ENCODE measurements at regions not wholly inside any gene's neighbourhood (a gene's known extent, or its start where the extent isn't known, plus 50 kb on each side); places are given as distances from the start of the nearest gene placed in this dataset.

- no peaks in the 10 kb centered on the region for H3K79me2 ChIP-seq (ENCODE audit: insufficient read depth, low read length)
- H3K36me3 ChIP-seq (ENCODE audit: insufficient read depth, low read length): no peaks in the 10 kb centered on the region
- H3K4me3 ChIP-seq (ENCODE audit: insufficient read depth, low read length): no peak overlapping the region
- no peak overlapping the region for H3K4me2 ChIP-seq (ENCODE audit: insufficient read depth, low read length)
- no peak for DNase-seq (ENCODE audit: insufficient read length, low spot score, missing footprints)
- no peaks in the 10 kb centered on the region for H3K27me3 ChIP-seq (ENCODE audit: insufficient read depth, low read length)
- TF ChIP-seq, protein P1, sequence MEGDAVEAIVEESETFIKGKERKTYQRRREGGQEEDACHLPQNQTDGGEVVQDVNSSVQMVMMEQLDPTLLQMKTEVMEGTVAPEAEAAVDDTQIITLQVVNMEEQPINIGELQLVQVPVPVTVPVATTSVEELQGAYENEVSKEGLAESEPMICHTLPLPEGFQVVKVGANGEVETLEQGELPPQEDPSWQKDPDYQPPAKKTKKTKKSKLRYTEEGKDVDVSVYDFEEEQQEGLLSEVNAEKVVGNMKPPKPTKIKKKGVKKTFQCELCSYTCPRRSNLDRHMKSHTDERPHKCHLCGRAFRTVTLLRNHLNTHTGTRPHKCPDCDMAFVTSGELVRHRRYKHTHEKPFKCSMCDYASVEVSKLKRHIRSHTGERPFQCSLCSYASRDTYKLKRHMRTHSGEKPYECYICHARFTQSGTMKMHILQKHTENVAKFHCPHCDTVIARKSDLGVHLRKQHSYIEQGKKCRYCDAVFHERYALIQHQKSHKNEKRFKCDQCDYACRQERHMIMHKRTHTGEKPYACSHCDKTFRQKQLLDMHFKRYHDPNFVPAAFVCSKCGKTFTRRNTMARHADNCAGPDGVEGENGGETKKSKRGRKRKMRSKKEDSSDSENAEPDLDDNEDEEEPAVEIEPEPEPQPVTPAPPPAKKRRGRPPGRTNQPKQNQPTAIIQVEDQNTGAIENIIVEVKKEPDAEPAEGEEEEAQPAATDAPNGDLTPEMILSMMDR (IDR thresholded peaks at IDR 0.05; ENCODE audit: extremely low read depth, low read depth, low read length): no peak
- H2AFZ ChIP-seq (ENCODE audit: low read length): no peak overlapping the region
- no peaks in the 10 kb centered on the region for H3K4me1 ChIP-seq (ENCODE audit: insufficient read depth, low read length)
- no peaks in the 10 kb centered on the region for H4K20me1 ChIP-seq (ENCODE audit: insufficient read depth, low read length)
- H3K9me3 ChIP-seq (ENCODE audit: low read depth, low read length): no peaks in the 10 kb centered on the region
- no peak overlapping the region for H3K27ac ChIP-seq (ENCODE audit: low read depth, low read length)
Measured at GRCh38 chr3:159319156-159319555, 517.3 kb downstream of the MFSD1 start.

GRCh38 chr3:159322322-159322939 lies 520.6 kb downstream of the MFSD1 start:
- H2AFZ ChIP-seq (ENCODE audit: low read length): no peak overlapping the region
- no peaks in the 10 kb centered on the region for H4K20me1 ChIP-seq (ENCODE audit: insufficient read depth, low read length)
- no peak overlapping the region for H3K27ac ChIP-seq (ENCODE audit: low read depth, low read length)
- no peak overlapping the region for H3K4me3 ChIP-seq (ENCODE audit: insufficient read depth, low read length)
- no peaks in the 10 kb centered on the region for H3K36me3 ChIP-seq (ENCODE audit: insufficient read depth, low read length)
- TF ChIP-seq, protein P1 (IDR thresholded peaks at IDR 0.05; ENCODE audit: extremely low read depth, low read depth, low read length): peak; percentile 93
- DNase-seq (ENCODE audit: insufficient read length, low spot score, missing footprints): peak; percentile 21
- H3K4me1 ChIP-seq (ENCODE audit: insufficient read depth, low read length): no peaks in the 10 kb centered on the region
- no peaks in the 10 kb centered on the region for H3K9me3 ChIP-seq (ENCODE audit: low read depth, low read length)
- no peak overlapping the region for H3K4me2 ChIP-seq (ENCODE audit: insufficient read depth, low read length)
- no peaks in the 10 kb centered on the region for H3K79me2 ChIP-seq (ENCODE audit: insufficient read depth, low read length)
- no peaks in the 10 kb centered on the region for H3K27me3 ChIP-seq (ENCODE audit: insufficient read depth, low read length)

GRCh38 chr3:159323848-159324247 lies 522.0 kb downstream of the MFSD1 start:
- H3K36me3 ChIP-seq (ENCODE audit: insufficient read depth, low read length): no peaks in the 10 kb centered on the region
- H3K4me1 ChIP-seq (ENCODE audit: insufficient read depth, low read length): no peaks in the 10 kb centered on the region
- H3K79me2 ChIP-seq (ENCODE audit: insufficient read depth, low read length): no peaks in the 10 kb centered on the region
- no peak overlapping the region for H3K4me2 ChIP-seq (ENCODE audit: insufficient read depth, low read length)
- no peak overlapping the region for H3K4me3 ChIP-seq (ENCODE audit: insufficient read depth, low read length)
- no peaks in the 10 kb centered on the region for H4K20me1 ChIP-seq (ENCODE audit: insufficient read depth, low read length)
- H3K27ac ChIP-seq (ENCODE audit: low read depth, low read length): no peak overlapping the region
- no peaks in the 10 kb centered on the region for H3K27me3 ChIP-seq (ENCODE audit: insufficient read depth, low read length)
- H3K9me3 ChIP-seq (ENCODE audit: low read depth, low read length): no peaks in the 10 kb centered on the region
- no peak for DNase-seq (ENCODE audit: insufficient read length, low spot score, missing footprints)
- TF ChIP-seq, protein P1 (IDR thresholded peaks at IDR 0.05; ENCODE audit: extremely low read depth, low read depth, low read length): no peak
- H2AFZ ChIP-seq (ENCODE audit: low read length): no peak overlapping the region

DNA sequence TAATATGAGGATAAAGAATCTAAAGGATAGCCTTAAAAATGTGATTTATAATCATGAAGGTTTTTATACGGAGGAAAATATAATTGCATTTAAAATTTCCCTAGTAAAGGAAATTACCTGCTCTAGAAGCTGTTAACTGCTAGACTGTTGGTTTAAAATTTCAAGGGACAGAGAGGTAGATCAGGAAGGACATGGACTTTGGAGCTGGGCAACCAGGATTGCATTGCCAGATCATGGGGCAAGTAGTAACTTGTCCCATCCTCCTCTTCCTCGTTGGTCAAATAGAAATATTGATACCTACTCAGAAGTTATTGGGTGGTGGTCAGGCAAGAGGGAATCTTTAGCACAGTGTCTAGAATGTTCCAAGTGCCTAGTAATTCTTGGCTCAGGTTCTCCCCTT lies 525.1 kb downstream of the MFSD1 start:
- Histone ChIP-seq H4K20me1 (ENCODE audit: insufficient read depth, low read length) (no peaks in the 10 kb centered on the region), H3K79me2 (ENCODE audit: insufficient read depth, low read length) (no peaks in the 10 kb centered on the region), H2AFZ (ENCODE audit: low read length) (no peak overlapping the region), H3K27ac (ENCODE audit: low read depth, low read length) (no peak overlapping the region), H3K4me2 (ENCODE audit: insufficient read depth, low read length) (no peak overlapping the region), H3K27me3 (ENCODE audit: insufficient read depth, low read length) (no peaks in the 10 kb centered on the region), H3K4me1 (ENCODE audit: insufficient read depth, low read length) (no peaks in the 10 kb centered on the region), H3K9me3 (ENCODE audit: low read depth, low read length) (no peaks in the 10 kb centered on the region), H3K36me3 (ENCODE audit: insufficient read depth, low read length) (no peaks in the 10 kb centered on the region), H3K4me3 (ENCODE audit: insufficient read depth, low read length) (no peak overlapping the region)
- no peak for DNase-seq (ENCODE audit: insufficient read length, low spot score, missing footprints)
- TF ChIP-seq, protein P1 (IDR thresholded peaks at IDR 0.05; ENCODE audit: extremely low read depth, low read depth, low read length): no peak

All from osteoblast (primary cell).